GM19035 (cell line): ENCODE measurements at regions not wholly inside any gene's neighbourhood (a gene's known extent, or its start where the extent isn't known, plus 50 kb on each side); places are given as distances from the start of the nearest gene placed in this dataset.

ENCODE experiments used
- ATAC-seq: cut with Tn5 transposase; IDR thresholded peaks from one replicate; pipeline ENCODE4 v1.9.1; 2021; ENCODE audit not compliant: unreplicated experiment

DNA sequence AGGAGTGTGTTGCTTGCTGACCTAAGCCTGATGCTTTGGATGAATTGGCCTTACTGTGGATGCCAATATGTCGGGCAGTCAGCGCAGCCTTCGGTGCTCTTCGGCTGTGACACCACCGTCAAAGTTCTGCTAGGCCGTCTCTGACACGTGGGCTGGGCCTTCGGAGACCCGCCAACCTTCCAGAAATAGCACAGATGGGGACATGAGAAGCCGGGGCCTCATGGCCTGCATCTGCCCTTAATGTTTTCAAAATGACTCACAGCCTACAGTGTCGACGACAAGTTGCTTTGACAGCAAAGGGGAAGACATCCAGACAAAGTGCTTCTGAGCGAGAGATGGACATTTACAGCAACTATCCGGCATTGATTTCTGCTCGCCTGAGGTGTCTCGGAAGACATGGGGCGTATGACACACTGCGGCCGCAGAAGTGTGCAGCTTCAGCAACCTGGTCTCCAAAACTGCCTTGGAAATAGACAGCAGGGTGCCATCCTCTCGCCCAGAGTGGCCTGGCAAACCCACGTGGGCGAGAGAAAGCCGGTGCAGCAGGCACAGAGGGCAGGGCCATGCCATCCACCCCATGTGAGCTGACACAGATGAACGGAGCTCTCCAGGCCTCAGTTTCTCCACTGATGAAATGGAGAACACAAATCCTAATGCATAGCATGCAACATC lies 94.0 kb upstream of the PPP2R2D start:
- no peak for ATAC-seq

GRCh38 chr10:131808370-131808930 lies 92.4 kb upstream of the PPP2R2D start:
- ATAC-seq = no peak

DNA sequence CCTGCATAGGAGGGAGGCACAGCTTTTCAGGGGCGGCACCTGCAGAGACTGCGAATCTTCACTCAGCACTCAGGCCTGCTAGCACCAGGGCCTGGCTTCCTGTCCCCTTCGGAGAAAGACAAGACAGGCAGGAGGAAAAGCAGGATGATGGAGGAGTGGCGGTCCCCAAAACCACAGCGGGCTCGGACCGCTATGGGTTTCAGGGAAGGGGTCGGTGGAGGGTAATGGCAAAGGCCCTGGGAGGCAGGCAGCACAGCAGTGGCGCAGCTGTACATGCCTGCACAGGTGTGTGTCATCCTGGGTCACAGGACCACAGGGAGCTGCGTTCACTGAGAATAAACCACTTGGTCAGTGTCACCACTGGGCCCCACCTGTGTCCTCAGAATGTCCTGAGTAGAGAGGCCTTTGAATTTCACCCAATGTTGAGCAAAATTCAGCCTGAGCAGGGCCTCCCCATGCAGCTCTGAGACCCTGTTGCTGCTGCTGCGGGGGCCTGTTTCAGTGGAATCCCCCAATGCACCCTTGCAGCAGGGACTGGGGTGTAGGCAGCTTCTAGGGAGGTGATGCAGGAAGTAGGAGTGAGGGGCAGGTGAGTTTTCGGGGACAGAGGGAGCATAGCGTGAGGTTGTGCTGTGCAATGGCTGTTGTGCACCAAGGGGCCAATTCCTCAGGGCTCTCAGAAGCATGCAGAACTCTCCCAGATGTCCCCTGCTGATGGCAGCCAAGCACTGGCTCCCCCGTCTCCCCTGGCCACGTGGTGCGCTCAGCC lies 90.6 kb upstream of the PPP2R2D start:
- ATAC-seq = no peak

- ATAC-seq = no peak
Observed at GRCh38 chr10:131810805-131811629, 89.8 kb upstream of the PPP2R2D start.

- ATAC-seq = no peak
Observed at GRCh38 chr10:131811630-131812403, 89.0 kb upstream of the PPP2R2D start.

DNA sequence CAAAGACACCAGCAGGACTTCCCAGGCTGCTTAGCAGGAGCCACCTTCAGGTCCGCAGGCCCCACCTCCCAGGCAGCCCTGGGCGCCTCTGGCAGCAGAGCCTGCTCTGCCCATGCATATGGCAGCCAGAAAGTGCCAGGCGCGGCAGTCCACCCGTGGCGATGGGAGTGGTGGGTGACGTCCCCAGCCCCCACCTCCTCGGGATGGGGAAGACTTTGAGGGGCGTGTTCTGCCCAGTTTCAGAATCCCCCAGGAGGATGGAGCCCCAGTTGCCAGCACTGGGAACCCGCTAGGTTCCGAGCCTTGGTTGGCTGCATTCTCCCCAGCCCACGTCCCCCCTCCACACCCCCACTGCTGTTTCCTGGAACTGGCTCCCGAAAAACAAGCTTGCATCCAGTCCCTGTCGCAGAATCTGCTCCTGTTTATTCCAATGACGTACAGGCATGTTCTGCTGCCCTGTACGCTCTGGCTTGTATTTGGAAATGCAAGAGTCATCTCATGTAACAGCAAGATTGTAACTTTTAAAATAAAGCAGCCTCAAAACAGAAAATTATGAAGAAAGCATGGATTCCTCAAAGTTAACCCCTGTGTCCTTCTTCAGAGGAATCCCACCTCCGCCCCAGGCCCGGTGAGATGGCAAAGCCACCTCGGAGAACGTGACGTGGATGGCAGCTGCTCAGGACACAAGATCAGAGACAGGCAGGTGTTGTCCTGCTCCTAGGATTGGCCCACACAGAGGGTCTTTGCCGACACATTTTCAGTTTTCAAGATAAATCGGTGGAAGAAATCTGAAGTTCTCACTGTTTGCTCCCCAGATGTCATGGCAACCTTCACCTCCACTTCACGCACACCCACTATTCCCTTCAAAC lies 87.8 kb upstream of the PPP2R2D start:
- no peak for ATAC-seq

DNA sequence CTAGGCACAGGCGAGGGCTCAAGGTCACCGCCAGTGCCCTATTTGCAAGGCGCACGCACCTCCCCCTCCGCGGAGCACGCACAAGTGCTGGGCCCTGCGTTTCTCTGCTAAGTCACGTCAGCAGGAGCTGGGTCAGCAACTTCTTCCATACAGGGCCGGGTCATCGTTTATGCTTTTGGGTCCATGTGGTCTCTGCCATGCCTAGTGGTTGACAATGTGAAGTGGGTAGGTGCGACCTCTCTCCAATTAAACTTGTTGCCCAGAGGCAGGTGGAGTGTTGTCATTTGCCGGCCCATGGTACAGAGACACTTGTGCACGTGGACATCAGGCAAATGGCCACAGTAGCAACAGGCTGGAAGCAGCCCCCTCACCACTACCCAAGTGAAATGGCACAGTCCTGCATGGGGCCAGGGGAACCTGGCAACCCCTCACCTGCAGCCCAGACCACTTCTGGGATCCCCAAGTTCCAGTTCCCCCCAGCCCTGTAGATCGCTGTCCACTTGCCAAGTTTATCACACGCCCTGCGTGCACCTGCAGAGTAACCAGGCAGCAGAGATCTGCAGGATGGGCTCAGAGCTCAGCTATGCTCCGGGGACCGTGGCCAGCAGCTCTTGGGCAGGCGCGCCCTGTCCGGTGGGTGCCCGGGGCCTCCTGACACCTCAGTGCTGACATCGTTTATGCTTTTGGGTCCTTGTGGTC lies 86.1 kb upstream of the PPP2R2D start:
- no peak for ATAC-seq

- no peak for ATAC-seq
Observed at GRCh38 chr10:131815266-131816156, 85.3 kb upstream of the PPP2R2D start.

DNA sequence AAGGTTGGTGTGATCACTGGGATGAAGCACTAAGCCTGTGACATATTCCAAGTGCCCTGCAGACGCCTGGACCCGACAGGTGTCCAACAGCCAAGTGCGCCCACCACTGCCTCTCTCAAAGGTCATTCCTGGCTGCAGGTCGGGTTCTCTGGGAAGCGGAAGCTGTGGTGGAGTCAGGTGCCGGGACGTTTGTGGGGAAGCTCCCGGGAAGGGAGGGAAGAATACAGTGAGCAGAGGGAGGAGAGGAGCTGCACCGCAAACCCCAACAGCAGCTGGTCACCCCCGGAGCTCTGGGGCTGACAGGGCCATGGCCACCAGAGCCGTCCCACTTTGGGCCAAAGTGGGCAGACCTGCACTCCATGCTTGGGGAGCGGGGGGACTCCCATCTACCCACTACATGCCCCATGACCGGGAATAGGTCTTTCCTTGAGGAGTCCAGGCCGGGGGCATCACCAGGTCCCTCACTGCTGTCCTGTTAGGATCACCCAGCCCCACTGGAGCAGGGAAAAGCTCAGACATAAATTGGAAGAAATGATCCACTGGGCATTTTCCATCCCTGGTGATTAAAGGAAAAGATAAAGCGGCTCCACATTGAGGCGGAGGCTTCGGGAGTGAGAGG lies 84.5 kb upstream of the PPP2R2D start:
- no peak for ATAC-seq

DNA sequence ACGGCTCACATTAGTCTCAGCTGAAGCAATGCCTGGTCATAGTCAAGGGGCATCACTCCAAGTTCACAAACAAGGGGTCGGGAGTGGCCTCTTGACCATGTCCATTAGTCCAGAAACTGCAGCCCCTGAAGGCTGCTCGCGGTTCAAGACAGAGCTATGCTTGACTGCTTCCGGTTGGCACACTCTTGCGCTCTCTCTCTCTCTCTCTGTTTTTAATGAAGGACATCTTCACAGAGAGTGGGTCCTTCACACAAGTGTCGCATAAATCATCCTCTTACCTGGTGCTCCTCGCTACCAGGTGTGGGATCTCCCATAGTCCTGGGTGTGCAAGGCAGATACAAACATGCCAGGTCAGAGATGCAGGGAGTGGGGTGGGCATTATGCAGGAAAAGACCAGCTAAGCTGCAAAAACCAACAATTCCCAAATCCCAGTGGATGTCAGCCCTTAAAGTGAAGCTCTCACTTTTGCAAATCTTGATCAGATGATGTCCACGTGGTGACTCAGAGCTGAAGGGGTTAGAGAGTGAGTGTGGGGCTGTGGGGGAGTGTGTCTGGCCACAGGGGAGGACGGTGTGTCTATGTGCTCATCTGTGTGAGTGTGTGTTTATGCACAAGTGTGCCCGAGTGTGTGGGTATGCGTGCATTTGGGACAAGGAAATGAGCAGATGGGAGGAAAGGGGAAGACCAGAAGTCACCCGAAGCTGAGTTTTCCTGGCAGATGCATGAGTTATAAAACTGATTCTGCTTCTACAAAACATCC lies 83.7 kb upstream of the PPP2R2D start:
- no peak for ATAC-seq

GRCh38 chr10:131817866-131818509 lies 82.8 kb upstream of the PPP2R2D start:
- ATAC-seq = no peak

DNA sequence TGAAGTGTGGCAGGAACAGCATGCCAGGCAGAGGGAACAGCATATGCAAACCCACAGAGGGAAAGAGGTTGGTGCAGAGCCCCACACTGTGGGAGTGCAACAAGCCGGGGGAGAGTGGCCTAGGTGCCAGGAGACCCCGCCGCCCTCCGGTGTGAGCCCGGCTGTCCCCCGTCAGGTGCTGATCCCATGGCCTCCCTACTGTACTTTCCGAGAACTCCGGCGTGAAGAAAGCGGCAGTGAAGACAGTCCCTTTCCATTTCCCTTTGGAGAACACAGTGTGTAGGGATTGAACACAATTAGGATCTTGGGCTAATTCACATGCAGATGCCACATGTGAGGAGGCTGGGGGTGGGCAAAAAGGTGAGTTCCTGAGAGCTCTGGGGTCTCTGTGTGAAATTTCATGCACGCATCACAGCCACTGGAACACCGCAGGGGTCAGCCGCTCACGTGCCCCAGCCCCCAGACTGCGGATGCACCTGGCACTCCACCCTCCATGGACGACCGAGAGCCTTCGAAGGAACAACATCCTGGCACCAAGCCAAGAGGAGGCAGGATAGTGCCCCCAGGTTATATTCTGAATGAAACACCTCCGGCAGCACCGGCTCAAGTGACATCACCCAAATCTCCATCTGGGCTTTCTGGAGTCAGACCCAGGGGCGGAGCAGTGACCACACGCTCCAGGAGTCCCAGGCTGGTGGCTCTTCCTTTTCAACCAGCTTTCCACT lies 82.1 kb upstream of the PPP2R2D start:
- no peak for ATAC-seq

DNA sequence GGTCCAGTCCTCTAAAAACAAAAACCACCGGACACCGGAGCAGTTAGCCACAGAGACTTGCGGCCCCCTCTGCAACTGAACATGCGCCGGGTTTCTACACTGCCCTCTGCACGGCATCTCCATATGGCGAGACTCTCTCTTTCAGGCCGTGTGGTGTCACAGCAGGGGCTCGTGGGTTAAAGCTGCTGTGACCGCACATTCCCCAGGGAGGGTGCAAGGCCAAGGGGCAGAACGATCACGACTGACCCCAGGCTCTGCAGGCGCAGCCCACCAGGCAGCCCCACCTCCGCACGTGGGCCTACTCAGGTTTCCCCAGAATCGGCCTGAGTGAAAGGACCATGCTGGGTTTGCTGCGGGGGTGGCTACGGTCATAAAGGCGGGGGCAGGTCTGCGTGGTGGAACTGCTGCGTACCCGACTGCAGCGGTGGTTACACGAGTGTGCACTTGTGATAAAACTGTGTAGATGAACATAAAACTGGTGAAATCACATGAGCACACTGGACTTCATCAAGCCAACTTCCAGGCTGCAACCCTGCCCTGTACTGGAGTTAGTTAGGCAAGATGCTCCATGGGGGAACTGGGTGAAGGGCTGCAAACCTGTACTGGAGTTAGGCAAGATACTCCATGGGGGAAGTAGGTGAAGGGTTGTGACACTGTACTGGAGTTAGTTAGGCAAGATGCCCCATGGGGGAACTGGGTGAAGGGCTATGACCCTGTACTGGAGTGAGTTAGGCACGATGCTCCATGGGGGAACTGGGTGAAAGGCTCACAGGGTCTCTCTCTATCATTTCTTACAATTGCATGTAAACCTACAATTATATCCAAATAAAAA lies 81.4 kb upstream of the PPP2R2D start:
- ATAC-seq = no peak

GRCh38 chr10:131820626-131821025 lies 80.2 kb upstream of the PPP2R2D start:
- ATAC-seq = no peak
